ENCODE measurements at regions not wholly inside any gene's neighbourhood (a gene's known extent, or its start where the extent isn't known, plus 50 kb on each side); places are given as distances from the start of the nearest gene placed in this dataset.
"Not testable (repeated sequence)": the region's sequence is repeated elsewhere in the genome, so short reads cannot be mapped to it uniquely, and the experiment has no call there.

DNA sequence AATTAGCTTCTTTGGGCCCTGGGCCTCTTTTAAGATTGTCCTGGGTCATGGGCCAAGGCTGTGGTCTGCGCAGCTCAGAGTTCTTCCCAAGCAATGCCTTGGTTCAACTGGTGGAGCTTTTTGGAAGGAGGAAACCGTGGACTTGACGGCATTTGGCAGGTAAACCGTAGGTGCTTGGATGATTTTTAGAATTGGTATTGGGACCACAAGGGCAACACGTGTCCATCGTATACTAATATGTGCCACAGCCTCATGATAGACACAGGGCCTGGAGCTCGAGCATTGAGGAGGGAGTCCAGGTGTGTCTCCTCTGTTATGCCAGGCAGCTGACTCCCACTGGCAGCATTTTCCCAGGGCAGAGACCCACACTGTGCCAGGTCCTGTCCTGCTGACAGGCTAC lies 120.9 kb upstream of the PITX1 start:
- DNase-seq: no peak

DNA sequence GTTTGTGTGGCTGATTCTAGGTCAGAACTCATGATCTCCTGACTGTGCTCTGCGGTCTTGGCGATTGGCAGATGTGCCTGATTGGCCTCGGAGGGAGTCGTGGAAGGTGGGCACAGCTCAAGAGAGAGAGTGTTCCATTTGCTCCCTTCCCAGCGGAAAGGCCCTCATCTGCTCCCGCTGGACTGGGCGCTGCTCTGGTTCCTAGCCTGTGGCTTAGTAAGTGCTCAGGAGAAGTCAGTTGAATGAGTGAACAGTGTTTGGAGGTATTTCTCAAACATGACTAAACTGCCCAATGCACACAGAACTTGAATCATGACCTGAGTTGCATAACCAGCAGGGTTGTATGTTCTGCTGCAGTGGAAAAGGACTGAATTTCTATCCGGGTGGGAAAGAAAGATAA lies 120.2 kb upstream of the PITX1 start:
- DNase-seq: no peak

DNA sequence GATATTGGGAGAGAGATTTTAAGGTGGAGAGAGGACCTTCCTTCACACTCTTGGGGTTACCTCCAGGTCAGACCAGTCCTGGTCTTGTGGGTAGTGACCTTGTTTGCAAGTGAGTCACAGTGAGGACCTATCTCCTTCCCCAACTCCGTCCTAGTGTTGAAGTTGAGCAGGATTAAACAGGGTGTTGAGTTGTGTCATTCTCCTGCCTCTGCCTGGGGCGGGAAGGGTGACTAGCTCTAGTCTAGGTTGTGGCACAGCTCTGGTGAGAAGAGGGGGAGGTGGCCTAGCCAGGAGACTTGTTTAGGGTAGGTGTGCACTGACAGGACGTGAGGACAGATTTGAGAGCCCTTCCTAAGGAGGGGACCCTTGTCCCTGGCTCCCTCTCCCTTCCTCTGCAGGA lies 119.6 kb upstream of the PITX1 start:
- DNase-seq: no peak

DNA sequence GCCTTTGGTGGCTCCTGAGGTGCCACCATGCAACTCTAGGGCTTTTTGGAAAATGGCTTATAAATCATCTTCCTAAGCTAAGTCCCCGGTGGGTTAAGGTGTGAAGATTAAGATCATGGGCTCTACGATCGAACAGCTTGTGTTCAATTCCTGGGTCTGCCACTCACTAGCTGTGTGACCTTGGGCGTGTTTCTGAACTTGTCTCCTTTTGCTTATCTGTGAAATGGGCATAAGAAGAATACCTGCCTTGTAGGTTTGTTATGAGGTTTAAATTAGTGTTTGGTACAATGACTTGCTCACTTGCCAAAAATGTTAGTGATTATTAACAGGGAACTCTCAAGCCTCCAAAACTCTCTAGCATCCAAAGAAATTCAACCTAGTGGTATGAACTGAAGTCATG lies 119.2 kb upstream of the PITX1 start:
- DNase-seq: no peak

DNA sequence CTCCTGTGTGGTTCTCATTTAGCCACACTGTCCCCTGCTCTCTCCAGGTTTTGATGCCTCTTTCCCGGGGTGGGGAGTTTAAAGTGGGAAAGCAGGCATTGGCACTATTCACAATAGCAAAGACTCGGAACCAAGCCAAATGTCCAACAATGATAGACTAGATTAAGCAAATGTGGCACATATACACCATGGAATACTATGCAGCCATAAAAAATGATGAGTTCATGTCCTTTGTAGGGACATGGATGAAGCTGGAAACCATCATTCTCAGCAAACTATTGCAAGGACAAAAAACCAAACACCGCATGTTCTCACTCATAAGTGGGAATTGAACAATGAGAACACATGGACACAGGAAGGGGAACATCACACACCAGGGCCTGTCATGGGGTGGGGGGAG lies 117.6 kb upstream of the PITX1 start:
- not testable (repeated sequence) for DNase-seq

DNA sequence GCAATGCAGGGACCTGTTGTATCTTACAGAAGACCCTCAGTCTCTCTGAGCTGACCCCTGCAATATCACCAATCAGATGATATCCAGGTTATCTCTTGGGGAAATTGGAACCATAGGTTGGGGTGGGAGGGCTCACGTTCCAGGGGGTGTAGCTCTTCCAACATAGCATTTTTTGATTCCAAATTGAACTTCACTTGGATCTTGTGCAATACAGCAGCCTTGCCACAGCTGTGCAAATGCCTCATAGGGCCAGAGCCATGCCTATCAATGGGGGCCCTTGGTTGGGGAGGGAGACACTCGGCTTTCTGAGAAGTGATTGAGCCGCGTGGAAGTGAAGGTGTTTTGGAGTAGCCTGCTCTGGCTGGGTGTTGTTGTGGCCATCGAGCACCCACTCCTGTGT lies 117.2 kb upstream of the PITX1 start:
- no peak for DNase-seq

DNA sequence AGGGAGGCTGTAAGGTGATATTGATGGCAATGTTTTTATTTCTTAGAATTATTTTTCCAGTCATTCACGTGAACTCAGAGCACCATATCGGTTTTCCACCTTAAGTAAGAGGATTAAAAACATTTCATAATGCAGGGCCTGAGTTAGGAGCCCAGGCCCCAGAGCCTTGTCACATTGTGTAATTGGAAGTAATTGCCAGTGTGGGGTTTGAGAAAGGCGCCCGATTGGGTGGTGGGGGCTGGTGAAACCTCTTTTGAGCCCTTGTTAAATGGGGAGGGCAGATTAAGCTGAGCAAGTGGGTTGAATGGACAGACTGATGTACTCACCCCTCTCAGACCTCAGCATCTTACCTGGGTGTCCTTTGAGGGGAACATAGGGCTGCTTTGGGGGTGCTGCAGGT lies 116.7 kb upstream of the PITX1 start:
- DNase-seq: no peak

DNA sequence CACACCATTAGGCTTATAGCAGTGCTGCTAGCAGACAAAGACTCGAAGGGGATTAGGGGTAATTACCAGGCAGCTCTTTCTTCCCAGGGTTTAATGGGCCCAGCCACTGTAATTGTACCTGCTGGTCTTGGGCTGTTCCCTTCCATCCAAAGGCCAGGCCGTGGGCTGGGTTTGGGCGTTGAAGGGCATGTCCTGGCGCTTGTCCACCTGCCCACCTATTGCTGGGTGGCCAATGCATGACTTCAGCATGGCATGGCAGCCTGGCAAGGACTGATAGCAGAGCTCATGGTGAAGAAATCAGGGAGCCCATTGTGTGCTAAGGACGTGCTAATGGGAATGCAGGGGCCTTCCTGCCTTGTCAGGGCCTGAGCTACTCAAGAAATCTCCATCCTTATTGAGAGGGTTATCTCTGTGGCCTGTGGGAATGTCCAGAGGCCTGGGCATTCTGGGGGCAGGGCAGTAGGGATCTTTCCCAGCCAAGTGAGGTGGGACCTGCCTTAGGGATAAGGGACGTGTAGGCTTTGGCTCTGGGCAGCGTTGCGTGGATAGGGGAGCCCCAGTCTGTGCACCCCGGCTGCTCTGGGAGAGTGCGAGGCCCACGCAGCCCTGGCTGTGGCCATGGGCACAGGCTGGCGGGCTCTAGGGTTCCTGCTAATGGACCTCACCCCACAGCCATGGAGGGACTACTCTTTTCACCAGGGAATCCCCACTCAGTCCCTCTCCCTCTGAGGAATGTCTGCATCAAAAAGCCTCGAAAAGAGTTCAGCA lies 116.1 kb upstream of the PITX1 start:
- DNase-seq: no peak

DNA sequence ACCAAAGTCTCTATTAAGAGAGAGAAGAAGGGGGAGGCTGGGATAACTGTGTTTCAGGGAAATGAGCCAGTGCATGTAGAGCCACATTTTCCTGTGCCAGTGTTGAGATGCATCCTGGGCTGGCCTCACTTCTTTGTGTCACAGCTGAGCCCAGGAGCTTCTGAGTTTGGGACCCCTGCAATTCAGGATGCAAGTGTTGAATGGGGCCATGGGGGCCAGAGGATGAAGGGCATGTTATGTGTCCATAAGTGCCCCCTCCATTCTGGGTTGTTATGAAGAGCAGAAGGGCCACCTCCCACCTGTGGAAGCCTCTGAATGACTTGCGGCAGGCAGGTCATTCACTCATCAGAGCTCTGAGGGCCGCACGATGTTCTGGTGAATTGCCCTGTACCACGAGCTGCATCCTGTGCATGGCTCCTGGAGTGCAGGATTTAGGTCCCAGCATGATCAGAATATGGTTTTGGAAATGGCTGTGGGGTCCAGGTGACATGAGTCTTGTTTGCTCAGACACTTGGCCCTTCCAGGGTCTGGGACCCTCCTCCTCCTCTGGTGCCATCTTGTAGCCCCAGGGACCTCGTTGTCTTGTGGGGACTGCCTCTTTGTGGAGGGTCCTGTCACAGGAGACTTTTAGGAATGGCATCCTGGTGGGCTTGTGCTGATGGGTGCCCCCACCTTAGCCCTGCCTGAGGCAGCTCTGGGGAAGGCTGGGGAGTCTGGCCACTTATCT lies 115.4 kb upstream of the PITX1 start:
- no peak for DNase-seq

DNA sequence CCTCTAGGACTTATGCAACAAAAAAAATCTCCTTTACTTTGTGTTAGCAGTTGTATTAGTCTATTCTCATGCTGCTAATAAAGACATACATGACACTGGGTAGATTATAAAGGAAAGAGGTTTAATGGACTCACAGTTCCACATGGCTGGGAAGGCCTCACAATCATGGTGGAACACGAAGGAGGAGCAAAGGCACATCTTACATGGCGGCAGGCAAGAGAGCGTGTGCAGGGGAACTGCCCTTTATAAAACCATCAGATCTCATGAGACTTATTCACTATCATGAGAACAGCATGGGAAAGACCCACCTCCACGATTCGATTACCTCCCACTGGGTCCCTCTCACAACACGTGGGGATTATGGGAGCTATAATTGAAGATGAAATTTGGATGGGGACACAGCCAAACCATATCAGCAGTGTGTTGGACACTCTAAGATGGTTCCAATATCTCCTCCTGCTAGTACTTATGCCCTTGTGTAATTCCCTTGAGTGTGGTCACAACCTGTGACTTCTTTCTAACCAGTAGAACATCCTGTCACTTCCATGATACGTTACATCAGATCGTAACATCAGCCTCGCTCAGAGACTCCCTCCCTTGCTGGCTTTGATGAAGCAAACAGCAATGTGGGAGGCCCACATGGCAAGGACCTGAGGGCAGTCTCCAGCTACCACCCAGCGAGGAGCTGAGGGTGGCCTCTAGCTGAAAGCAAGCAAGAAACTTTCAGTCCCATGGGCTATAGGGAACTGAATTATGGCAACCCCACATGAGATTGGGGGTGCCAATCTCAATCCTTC lies 113.5 kb upstream of the PITX1 start:
- DNase-seq: no peak

DNA sequence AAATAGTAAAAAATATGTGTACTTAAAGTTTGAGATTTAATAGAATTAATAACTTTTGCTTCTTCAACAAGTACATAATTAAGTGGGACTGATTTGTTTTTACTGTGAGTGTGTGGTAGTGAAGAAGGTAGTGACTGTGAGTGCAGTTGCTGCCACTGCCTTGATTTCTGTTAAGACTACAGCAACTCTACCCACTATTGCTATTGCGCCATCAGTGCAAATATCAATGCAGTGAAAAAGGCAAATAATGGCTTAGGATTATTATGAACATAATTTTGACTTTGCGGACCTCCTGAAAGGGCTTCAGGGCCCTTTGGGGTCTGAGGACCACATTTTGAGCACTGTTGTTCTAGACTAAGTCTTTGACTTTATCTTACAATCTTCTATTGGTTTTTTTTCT lies 112.0 kb upstream of the PITX1 start:
- no peak for DNase-seq

DNA sequence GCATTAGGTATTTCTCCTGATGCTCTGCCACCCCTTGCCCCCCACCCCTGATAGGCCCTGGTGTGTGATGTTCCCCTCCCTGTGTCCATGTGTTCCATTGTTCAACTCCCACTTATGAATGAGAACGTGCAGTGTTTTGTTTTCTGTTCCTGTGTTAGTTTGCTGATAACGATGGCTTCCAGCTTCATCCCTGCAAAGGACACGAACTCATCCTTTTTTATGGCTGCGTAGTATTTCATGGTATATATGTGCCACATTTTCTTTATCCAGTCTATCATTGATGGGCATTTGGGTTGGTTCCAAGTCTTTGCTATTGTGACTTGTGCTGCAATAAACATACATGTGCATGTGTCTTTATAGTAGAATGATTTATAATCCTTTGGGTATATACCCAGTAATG lies 109.7 kb upstream of the PITX1 start:
- not testable (repeated sequence) for DNase-seq

DNA sequence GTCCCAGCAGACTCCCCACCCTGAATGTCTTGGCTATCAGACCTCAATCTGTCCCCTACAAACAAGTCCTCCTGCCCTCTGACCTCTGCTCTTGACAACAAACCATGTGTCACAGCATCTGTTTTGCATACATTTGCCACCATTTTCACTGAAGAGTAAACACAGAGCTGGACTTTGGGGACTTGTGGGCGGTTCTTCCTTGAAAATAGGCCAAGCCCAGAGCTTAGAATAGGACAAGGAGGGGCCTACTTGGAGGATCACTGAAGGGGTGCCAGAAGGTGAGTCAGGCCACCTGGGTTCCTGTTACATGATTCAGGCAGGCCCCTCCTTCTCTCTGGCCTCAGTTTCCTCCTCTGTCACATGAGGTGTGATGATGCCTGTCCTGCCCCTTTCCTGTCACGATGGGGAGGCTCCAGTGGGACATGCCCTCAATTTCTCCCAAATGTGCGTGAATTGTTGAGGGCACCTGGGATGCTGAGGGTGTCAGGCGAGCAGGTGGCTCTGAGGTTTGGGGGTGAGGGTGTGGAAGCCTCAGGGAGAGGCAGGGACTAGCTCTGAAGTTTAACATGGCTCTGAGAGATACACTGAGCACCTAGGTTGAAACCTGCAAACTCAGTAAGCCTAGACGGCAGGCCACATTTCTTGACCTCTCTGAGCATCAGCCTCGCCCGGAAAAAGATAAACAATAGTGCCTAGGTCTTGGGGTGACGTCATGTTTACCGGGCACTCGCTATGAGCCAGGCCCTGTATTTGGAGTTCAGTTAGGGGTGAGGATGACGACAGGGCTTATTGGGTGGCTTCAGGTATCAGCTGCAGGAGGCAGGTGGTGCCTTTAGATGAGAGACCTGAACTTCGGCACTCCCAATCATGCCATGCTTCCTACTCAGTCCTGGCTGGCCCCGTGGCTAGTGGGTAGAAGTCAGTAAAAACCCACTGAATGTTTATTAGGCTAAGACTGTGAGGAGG lies 107.6 kb upstream of the PITX1 start:
- no peak for DNase-seq

DNA sequence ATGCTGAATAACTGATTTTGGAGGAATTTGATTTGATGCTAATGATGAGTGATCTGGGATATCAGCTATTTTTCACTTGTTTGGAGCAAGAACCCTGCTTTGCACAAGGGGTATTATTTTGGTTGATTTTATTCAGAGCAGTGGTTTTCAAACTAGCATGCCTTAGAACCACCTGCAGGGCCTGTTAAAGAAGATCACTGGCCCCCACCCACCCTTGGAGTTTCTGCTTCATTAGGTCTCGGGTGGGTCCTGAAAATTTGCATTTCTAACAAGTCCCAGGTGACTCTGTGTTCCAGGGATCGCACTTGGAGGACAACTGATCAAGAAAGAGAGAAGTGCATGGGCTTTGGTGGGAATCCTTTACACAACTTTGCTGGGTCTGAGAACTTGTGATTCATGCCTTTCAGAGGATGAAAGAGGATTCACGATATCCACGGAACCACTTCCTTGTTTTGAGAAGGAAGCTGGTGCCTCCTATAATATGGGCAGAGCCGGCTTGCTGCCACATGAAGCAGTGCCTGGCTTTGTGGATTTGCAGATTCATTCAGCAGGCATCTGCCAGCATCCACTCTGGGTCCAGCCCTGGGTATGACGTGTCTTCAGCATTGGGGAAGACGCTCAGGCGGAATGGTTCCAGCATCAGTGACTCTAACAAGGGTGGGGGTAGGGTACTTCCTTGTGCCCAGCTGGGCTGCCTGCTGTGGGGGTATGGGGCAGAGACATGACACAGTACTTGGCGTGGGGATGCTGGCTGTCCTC lies 106.6 kb upstream of the PITX1 start:
- DNase-seq: no peak

DNA sequence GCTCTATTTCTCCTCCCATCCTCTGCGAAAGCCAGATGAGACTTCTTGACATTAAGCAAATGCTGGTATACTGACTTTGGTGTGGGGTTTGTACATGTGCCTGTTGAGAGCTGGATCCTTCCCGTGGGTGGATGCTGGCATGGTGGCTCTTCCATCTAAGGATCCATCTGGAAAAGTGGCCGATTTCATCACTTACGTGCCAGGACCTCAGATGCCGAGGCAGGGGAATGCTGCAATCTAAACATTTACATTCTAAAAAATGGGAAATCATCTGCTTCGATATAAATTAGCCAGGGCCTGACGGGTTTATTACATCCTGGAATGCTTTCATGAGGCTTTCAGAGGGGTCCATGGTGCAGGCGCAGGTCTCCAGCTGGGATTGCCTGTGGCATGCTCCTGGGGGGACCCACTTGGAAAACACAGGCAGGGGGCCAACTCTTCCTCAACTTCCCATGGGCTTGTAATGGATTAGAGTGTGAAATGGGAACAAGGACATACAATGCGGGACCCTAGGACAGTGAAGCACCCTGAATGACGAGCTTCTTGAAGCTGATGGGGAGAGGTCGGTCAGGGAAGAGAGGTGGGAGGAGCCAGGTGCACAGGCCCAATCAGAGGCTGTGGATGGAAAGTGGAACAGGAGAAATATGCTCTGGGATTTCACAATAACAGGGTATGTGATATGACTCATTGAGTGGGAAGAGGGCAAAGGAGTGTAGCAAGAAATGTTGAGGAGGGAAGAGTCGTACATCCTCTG lies 105.5 kb upstream of the PITX1 start:
- no peak for DNase-seq

DNA sequence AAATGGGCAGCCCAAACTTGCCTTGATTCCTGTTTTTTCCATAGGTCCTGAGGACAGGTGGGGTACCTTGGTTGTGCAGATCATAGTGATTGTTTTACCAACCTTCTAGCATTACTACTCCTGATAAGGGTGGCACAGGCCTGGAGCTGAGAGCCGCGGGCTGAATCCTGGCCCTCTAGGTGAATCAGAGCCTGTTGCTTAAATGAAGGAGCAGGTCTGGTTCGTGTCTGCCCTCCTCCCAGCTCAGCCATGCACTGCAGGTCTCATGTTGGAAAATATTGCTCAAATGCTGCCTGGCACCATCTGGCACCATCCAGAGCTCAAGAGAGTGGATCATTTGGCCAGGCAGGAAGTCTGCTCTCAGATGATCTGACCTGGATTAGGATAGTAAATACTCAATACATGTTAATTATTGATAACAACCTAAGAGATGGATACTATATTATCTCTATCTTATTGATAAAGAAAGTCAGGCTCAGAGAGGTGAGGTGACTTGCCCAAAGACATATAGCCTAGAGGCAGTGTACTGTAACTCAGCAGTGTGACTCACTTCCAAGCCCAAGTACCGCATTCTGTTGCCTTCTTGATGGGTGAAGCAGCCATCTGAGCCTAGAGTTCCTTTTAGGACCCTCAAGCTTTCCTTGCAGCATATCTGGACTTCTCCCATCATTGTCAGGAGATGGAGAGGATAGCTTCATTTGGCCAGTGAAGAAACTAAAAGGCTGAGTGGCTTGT lies 104.3 kb upstream of the PITX1 start:
- no peak for DNase-seq

DNA sequence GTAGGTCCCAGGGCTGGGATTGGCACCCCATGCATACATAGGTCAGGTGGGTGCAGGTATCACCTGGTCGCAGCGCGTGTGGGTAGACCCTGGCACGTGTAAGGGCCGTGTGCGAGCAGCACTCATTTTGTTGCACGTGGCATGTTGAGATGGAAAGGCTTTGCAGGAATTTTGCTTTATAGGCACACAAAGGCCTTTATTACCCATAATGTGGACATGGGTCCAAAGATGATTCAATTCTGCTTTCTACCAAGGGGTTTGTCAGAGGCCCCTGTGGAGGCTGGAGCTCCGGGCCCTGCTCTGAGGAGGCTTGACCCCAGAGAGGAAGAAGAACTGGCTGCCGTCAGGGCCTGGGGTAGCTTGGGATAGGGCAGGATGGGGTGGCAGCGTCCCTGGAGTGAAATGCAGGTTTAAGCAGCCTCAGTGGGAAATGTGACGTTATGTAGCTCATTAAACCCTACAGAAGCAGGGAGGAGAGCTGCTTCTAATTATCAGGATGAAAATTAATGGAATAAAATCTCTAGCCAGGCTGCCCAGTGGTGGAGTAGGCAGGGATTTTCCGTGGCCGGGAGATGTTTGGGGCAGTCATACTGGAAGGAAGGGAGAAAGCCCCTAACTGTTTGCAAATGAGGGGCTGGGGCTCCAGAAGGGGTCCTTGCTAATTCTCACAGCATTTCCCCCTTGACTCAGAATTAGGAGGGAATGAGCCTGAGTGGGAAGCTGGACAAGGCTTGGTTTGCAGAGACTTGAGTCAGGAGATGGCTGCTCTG lies 103.3 kb upstream of the PITX1 start:
- no peak for DNase-seq

DNA sequence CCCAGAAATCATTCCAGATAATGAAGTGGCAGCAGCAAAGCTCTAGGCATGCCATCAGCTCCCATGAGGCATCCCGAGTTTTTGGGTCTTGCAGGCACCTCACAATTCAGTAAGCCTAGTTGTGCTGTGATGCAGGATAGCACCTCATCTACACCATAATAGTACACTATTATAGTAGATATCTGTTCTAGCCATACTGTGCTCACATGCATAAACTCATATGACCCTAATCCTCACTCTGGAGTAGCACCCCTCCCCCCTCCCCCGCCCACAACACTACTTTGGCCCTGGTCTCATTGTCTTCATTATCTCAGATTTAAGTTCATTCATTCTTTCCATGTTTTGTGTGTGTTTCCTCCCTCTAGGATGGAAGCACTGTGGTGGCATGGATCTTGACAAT lies 102.5 kb upstream of the PITX1 start:
- DNase-seq: no peak

DNA sequence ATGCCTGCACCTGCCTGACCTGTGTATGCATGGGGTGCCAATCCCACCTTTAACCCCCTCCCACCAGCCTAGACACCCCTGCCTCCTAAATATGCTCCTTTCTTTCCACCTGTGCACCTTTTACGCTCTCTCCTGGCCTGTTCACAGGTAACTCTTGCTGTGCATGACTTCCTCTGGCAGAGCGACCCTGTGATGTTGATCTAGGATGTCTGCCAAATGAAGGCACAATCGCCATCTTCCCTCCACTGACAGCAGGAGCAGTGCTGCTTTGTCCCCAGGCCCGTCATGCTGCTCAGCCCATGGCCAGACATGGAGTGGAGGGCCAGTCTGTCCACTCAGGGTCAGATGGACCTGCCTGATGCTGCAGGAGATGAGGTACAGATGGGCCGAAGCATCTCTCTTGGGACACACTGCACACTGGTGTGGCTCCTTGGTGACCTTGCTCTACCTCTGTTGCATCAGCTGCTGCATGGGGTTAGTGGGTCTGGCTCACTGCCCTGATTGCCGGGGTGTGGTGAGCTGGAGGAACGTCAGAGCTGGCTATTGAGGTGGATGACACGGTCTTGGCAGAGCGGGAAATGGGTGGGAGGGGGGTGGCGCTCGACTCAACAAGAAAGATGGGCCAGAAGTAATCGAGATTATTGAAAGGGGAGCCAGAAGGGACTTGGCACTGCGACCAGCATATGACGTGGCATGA lies 101.7 kb upstream of the PITX1 start:
- no peak for DNase-seq
